ENCODE measurements at regions not wholly inside any gene's neighbourhood (a gene's known extent, or its start where the extent isn't known, plus 50 kb on each side); places are given as distances from the start of the nearest gene placed in this dataset.

DNA sequence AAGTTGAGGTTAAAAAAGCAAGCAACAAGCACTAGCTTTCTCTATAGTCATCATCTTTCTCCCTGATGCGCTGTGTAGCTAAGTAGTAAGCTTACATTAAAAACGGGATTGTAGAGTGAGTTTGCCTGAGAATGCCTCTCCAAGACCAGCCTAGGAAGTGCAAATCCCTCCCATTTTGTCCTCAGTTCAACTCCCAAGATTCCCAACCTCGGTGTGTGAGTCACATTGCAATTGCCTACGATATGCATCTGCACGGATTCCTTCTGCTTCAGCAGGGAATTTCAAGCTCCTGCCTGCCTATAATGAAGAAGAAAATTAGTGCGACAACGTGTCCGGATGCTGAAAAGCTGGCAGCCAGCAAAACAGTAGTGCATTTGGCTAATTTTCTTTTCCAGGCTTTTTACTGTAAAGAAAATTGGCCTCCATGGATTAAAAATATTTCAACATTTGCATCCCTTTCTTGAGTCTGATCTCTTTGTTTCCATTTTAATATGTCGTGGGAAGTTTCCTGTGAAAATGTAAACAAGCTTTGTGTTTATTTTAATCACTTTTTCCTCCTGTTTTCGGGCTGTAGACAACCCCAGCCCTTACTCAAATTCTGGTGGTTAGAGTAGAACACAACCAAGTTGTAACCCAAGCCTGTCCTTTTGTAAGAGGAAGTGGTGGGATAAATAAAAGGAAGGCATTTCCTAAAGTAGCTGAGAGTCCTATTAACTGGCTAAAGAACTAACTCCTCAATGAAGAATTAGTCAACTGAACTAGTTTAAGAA, 58.4 kb upstream of the TET2 start:
- no peak overlapping the region for H3K4me3 Mint-ChIP-seq
- H3K27me3 Mint-ChIP-seq, result no peaks in the 10 kb centered on the region
- peaks cover 11 to 20% of the 10 kb centered on the region in 2 donors for H3K9me3 Mint-ChIP-seq
- ATAC-seq (no peak), DNase-seq (no peak)
- no peaks in the 10 kb centered on the region for H3K4me1 Mint-ChIP-seq
- no peak overlapping the region for H3K27ac Mint-ChIP-seq

- no peak for ATAC-seq
- DNase-seq, result no peak
- no peak overlapping the region for H3K4me3 Mint-ChIP-seq
- no peaks in the 10 kb centered on the region for H3K4me1 Mint-ChIP-seq
- no peak overlapping the region for H3K27ac Mint-ChIP-seq
- peaks cover 23 to 24% of the 10 kb centered on the region in 2 donors for H3K9me3 Mint-ChIP-seq
- no peaks in the 10 kb centered on the region for H3K27me3 Mint-ChIP-seq
Observed at GRCh38 chr4:105092356-105092755, 54.3 kb upstream of the TET2 start.

GRCh38 chr4:105092768-105093167, 53.9 kb upstream of the TET2 start:
- ATAC-seq (no peak), DNase-seq (no peak)
- Mint-ChIP-seq H3K9me3 (peaks cover 27% of the 10 kb centered on the region in 2 donors), H3K27ac (no peak overlapping the region), H3K4me3 (no peak overlapping the region), H3K4me1 (no peaks in the 10 kb centered on the region), H3K27me3 (no peaks in the 10 kb centered on the region)

- H3K27ac Mint-ChIP-seq, result no peak overlapping the region
- DNase-seq (no peak), ATAC-seq (no peak)
- no peaks in the 10 kb centered on the region for H3K4me1 Mint-ChIP-seq
- no peak overlapping the region for H3K4me3 Mint-ChIP-seq
- H3K9me3 Mint-ChIP-seq, result peaks cover 38 to 39% of the 10 kb centered on the region in 2 donors
- H3K27me3 Mint-ChIP-seq, result no peaks in the 10 kb centered on the region
Observed at GRCh38 chr4:105093975-105094374, 52.7 kb upstream of the TET2 start.
